Activated T-helper 17 cell treated with anti-CD3 and anti-CD28 coated beads, Interleukin-2, amount 50 U/mL, for 72 hours (primary cell): ENCODE measurements at regions not wholly inside any gene's neighbourhood (a gene's known extent, or its start where the extent isn't known, plus 50 kb on each side); places are given as distances from the start of the nearest gene placed in this dataset.

Experiments
- ATAC-seq: fragments of 150-1000 bp; cut with Tn5 transposase; replicated peaks from 2 replicates; pipeline ENCODE4 v1.10.0; 2021; ENCODE audit warnings: mild to moderate bottlenecking, moderate library complexity
- H3K27ac Mint-ChIP-seq: one replicate; pipeline ENCODE4 v1.8.0; 2022; ENCODE audit warnings: mixed read lengths
- H3K27me3 Mint-ChIP-seq: one replicate; pipeline ENCODE4 v1.8.0; 2022; ENCODE audit warnings: mixed read lengths
- H3K36me3 Mint-ChIP-seq: one replicate; pipeline ENCODE4 v1.8.0; 2022; ENCODE audit warnings: low read depth, mild to moderate bottlenecking, mixed read lengths
- H3K4me1 Mint-ChIP-seq: one replicate; pipeline ENCODE4 v1.8.0; 2022; ENCODE audit warnings: mixed read lengths
- H3K4me3 Mint-ChIP-seq: one replicate; pipeline ENCODE4 v1.8.0; 2022; ENCODE audit warnings: mild to moderate bottlenecking, mixed read lengths
- H3K9me3 Mint-ChIP-seq: one replicate; pipeline ENCODE4 v1.8.0; 2022; ENCODE audit warnings: mixed read lengths

DNA sequence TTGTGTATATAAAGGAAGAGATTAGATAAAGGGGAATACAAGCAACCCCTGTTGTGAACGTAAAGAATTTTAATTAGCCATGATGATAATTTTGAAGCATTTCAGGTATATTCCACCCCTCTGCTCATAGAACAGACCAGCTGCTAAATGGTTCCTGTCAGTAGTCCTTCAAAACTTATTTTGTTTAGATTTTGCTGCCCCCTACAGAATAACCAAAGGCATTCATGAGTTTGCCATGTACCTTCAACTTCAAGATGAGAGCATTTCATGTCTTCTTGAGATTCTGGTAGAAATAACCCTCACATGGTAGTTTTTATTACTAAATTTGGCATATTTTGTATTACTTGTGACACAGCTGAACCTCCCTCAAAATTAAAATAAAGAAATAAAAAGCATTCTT lies 1586.7 kb downstream of the HACE1 start:
- ATAC-seq, result no peak
- Mint-ChIP-seq H3K36me3 (no peaks in the 10 kb centered on the region), H3K9me3 (no peaks in the 10 kb centered on the region), H3K27ac (no peak overlapping the region), H3K27me3 (no peaks in the 10 kb centered on the region), H3K4me3 (no peak overlapping the region), H3K4me1 (no peaks in the 10 kb centered on the region)

DNA sequence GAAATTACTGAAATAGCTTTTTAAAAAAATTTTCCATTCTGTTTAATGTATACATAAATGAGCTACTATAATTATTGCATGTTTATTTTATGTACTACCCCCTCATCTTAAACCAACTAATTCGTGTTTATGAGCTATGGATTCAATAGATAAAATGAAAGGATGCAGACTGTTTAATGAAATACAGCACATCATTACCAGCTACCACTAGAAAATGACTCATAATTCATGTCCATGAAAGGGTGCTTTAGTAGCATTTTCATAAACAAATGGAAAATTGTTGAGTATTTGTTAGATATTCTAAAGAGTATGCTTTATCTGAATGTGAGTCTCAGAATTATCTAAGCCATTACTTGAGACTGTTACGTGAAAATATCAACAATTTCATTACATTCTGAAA lies 1590.1 kb downstream of the HACE1 start:
- H3K9me3 Mint-ChIP-seq, result peaks cover under 1% of the 10 kb centered on the region
- H3K27ac Mint-ChIP-seq, result no peak overlapping the region
- H3K27me3 Mint-ChIP-seq, result no peaks in the 10 kb centered on the region
- H3K4me3 Mint-ChIP-seq, result no peak overlapping the region
- no peaks in the 10 kb centered on the region for H3K36me3 Mint-ChIP-seq
- no peaks in the 10 kb centered on the region for H3K4me1 Mint-ChIP-seq
- no peak for ATAC-seq

DNA sequence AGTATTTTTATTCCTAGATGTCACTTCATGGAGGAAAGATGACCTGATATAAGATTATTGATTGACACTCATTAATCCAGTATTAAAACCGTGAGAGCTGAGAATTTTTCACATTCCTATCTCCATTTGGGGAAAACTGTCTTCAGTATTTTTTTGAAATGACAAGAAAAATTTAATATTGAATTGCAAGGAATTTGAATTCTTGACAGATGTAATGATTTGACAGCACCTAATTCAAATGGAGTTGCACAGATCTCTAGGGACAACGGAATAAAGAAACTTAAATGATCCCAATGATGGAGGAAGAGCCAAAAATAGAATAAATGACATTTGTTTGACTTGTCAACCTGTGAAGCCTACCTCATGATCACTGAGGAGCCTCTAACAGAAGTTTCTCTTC lies 1591.4 kb downstream of the HACE1 start:
- H3K36me3 Mint-ChIP-seq, result no peaks in the 10 kb centered on the region
- no peak for ATAC-seq
- no peaks in the 10 kb centered on the region for H3K4me1 Mint-ChIP-seq

DNA sequence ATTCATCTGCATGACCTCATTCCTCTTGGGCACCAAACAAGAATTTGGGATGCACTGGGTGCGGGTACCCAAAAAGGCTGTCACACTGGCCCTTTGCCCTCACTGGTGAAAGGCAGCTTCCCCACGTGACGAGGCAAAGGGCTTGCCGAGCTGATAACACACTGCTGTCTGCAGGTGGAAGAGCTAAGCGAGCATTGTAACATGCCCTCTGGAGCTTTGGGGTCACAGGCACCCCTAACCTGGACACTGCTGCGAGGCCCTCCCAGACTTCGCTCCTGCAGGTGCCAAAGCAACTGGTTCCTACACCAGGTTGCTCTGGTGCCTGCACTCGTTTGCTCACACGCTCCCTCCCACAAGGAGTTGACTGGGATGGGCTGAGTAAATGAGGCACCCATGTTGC lies 1595.7 kb downstream of the HACE1 start:
- H3K27me3 Mint-ChIP-seq, result no peaks in the 10 kb centered on the region
- no peak overlapping the region for H3K4me3 Mint-ChIP-seq
- peaks cover 5% of the 10 kb centered on the region for H3K9me3 Mint-ChIP-seq
- no peak for ATAC-seq
- no peak overlapping the region for H3K27ac Mint-ChIP-seq
- no peaks in the 10 kb centered on the region for H3K36me3 Mint-ChIP-seq
- H3K4me1 Mint-ChIP-seq, result no peaks in the 10 kb centered on the region

More for the DNA sequence above, 1591.4 kb downstream of the HACE1 start:
- Mint-ChIP-seq H3K4me3 (no peak overlapping the region), H3K27me3 (no peaks in the 10 kb centered on the region), H3K9me3 (peaks cover 5% of the 10 kb centered on the region), H3K27ac (no peak overlapping the region)

DNA sequence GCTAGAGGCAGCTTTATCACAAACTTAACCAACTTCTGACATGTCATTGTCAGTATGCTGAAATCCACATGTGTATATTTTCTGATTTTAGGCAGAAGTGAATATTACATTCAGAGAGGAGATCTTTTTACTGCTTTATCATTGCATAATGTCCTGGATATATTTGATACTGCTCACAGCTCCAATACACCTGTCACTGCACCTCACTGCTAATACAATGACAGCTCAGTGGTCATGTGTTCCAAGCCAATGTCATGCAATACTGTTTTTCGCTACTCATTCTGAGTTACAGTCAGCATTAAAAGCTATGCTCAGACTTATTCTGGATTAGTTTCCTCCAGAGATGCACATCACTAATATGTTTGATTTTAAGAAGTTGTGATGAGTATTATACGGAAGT lies 1604.6 kb downstream of the HACE1 start:
- no peak for ATAC-seq
- H3K27me3 Mint-ChIP-seq, result no peaks in the 10 kb centered on the region
- no peak overlapping the region for H3K4me3 Mint-ChIP-seq
- no peaks in the 10 kb centered on the region for H3K4me1 Mint-ChIP-seq
- H3K9me3 Mint-ChIP-seq, result no peaks in the 10 kb centered on the region
- H3K27ac Mint-ChIP-seq, result no peak overlapping the region
- no peaks in the 10 kb centered on the region for H3K36me3 Mint-ChIP-seq

DNA sequence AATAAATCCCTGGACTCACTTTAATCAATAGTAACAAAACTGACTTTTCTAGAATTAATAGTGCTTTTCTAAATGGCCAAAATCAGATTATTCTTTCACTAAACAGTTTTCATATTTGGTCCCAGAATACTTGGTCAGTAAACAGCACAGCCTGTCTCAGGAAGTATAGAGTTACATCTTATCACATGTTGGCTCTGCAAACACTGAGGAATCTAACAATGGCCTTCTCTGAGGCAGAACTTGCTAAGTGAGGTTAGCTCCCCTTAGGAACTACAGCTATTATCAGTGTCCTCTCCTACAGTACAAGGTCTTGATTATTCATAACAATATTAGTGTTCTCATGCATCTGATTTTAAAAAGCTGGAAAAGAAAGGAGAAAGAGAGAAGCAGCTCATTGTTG lies 1622.8 kb downstream of the HACE1 start:
- Mint-ChIP-seq H3K4me3 (no peak overlapping the region), H3K4me1 (no peaks in the 10 kb centered on the region), H3K9me3 (peaks cover 10% of the 10 kb centered on the region), H3K27ac (no peak overlapping the region), H3K36me3 (no peaks in the 10 kb centered on the region), H3K27me3 (no peaks in the 10 kb centered on the region)
- no peak for ATAC-seq

DNA sequence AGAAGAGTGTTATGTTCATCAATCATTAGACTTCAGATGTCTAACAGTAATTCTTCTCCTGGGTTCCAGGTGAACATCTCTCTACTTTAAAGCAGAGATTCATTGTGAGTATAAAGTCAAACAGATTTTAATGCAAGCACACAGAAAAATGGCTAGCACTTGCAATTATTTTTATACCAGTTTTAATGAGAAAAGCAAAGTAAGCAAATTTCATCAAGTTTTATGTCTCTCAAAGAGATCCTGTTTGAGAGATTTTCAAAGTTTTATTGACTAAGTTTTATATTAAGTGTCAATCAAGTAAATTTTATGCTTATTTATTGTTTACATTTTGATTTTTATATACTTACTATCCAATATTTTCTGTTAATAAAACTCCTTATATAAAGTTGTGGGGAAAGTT lies 1628.5 kb downstream of the HACE1 start:
- no peak overlapping the region for H3K27ac Mint-ChIP-seq
- no peak for ATAC-seq
- no peaks in the 10 kb centered on the region for H3K27me3 Mint-ChIP-seq
- H3K4me1 Mint-ChIP-seq, result no peaks in the 10 kb centered on the region
- no peaks in the 10 kb centered on the region for H3K36me3 Mint-ChIP-seq
- H3K9me3 Mint-ChIP-seq, result no peaks in the 10 kb centered on the region
- no peak overlapping the region for H3K4me3 Mint-ChIP-seq

DNA sequence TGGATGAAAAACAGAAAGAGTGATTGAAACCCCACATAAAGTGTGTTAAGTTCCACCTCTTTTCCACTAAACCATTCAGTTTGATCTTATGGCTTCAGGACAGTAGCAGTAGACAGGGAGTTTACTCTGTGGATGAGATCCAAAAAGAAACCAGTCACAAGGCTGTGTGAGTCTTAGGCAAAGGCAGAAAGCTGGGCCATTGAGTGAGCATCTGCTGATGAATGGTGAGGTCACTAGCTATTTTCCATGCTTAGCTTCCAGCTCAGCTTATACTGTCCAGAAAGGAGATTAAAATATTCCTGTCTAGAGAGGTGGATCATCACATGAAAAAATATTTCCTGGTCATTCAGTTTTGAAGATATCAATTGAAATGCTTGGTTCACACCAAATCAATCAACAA lies 1643.9 kb downstream of the HACE1 start:
- ATAC-seq, result no peak
- no peaks in the 10 kb centered on the region for H3K4me1 Mint-ChIP-seq
- H3K36me3 Mint-ChIP-seq, result no peaks in the 10 kb centered on the region
- H3K4me3 Mint-ChIP-seq, result no peak overlapping the region
- H3K27me3 Mint-ChIP-seq, result no peaks in the 10 kb centered on the region
- no peak overlapping the region for H3K27ac Mint-ChIP-seq
- H3K9me3 Mint-ChIP-seq, result peaks cover 3% of the 10 kb centered on the region

DNA sequence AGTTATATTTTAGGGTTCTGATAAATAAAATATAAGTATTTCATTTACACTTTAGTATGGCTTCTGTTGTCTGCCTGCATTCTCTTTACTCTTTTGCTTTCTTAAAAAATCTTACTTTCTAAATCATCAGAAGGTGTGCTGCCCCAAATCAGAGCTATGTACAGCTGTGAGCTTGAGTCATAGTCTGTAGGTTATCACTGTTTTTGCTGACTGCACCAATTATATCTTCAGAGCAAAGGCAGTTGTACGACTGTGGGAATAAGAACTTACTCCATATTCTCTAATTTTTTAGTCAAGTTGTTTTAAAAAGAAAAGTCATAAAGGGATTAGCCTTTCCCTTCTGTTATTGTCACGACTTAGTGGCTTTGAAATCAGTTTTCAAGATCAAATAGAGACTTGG lies 1649.0 kb downstream of the HACE1 start:
- Mint-ChIP-seq H3K4me1 (no peaks in the 10 kb centered on the region), H3K27ac (no peak overlapping the region), H3K27me3 (no peaks in the 10 kb centered on the region), H3K4me3 (no peak overlapping the region), H3K9me3 (no peaks in the 10 kb centered on the region), H3K36me3 (no peaks in the 10 kb centered on the region)
- ATAC-seq, result no peak

DNA sequence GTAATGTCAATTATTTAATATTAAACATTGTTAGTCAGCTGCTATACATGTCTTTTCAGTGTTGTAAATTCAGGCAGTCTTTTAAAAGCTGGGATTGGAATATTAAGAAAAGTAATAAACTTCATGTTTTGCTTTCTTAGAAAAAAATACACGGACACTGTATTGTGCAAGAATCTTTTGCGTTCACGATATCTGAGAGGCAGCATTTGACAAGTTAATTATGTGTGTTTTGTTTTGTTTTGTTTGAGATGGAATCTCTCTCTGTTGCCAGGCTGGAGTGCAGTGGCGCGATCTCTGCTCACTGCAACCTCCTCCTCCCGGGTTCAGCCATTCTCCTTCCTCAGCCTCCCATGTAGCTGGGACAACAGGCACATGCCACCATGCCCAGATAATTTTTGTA lies 1661.3 kb downstream of the HACE1 start:
- ATAC-seq, result no peak
- peaks cover 10% of the 10 kb centered on the region for H3K9me3 Mint-ChIP-seq
- no peaks in the 10 kb centered on the region for H3K4me1 Mint-ChIP-seq
- no peak overlapping the region for H3K4me3 Mint-ChIP-seq
- no peaks in the 10 kb centered on the region for H3K27me3 Mint-ChIP-seq
- no peaks in the 10 kb centered on the region for H3K36me3 Mint-ChIP-seq
- H3K27ac Mint-ChIP-seq, result no peak overlapping the region

DNA sequence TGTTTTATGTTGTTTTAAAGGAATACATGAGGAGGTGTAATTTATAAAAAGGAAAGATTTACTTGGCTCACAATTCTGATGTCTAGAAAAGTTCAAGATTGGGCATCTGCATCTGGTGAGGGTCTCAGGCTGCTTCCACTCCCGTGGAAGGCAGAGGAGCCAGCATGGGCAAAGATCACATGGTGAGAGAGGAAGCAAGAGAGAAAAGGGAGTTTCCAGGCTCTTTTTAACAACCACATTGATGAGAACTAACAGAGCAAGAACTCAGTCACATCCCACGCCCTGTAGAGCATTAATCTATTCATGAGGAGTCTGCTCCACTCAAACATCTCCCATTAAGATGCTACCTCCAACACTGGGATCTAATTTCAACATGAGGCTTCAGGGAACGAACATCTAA lies 1666.3 kb downstream of the HACE1 start:
- ATAC-seq, result no peak
- Mint-ChIP-seq H3K4me3 (no peak overlapping the region), H3K4me1 (no peaks in the 10 kb centered on the region), H3K27me3 (no peaks in the 10 kb centered on the region), H3K27ac (no peak overlapping the region), H3K36me3 (no peaks in the 10 kb centered on the region), H3K9me3 (peaks cover 9% of the 10 kb centered on the region)

DNA sequence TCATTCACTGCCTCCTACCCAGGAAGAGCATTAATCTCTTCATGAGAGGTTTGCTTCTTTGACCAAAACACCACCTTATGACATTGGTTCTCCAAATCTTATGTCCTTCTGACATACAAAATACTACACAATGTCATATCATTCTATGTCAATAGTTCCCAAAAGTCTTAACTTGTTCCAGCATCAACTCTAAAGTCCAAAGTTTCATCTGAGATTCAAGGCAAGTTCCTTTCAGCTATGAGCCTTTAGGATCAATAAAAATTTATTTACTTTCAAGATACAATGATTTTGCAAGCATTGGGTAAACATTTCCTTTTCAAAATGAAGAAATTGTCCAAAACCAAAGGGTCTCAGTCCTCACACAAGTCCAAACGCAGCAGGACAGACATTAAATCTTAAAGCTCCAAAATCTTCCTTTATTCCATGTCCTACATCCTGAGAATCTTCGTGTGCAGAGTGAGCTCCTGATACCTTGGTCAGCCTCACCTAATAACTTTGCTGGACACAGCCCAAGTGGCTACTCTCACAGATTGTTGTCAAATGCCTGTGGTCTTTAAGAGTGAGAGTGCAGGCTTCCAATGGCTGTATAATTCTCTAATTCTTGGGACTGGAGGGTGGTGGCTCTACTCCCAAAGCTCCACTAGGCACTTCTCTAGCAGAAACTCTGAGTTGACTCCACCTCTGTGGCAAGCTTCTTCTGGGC lies 1668.2 kb downstream of the HACE1 start:
- no peaks in the 10 kb centered on the region for H3K36me3 Mint-ChIP-seq
- ATAC-seq, result no peak
- no peak overlapping the region for H3K27ac Mint-ChIP-seq
- no peaks in the 10 kb centered on the region for H3K27me3 Mint-ChIP-seq
- no peaks in the 10 kb centered on the region for H3K4me1 Mint-ChIP-seq
- no peak overlapping the region for H3K4me3 Mint-ChIP-seq
- peaks cover 9% of the 10 kb centered on the region for H3K9me3 Mint-ChIP-seq

DNA sequence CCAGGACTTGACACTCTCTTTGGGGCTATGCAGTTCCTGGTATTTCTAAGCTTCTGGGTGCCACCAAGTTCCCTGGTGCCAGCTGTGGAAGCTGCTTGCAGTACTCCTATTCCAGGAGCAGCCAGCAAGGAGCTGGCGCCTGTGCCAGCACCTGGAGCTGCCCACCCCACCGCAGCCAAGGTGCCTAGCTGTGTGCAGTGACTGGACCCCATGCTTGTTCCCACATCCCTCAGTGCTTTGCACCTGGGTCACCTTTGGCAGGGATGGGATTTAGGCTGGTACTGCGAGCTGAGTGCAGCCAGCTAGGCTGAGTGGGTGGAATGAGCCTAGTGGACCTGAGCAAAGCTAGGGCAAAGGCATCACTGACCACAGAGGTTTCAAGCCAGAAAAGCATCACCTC lies 1674.9 kb downstream of the HACE1 start:
- no peaks in the 10 kb centered on the region for H3K4me1 Mint-ChIP-seq
- no peak overlapping the region for H3K4me3 Mint-ChIP-seq
- peaks cover 4% of the 10 kb centered on the region for H3K9me3 Mint-ChIP-seq
- H3K36me3 Mint-ChIP-seq, result no peaks in the 10 kb centered on the region
- no peaks in the 10 kb centered on the region for H3K27me3 Mint-ChIP-seq
- no peak overlapping the region for H3K27ac Mint-ChIP-seq
- ATAC-seq, result no peak

DNA sequence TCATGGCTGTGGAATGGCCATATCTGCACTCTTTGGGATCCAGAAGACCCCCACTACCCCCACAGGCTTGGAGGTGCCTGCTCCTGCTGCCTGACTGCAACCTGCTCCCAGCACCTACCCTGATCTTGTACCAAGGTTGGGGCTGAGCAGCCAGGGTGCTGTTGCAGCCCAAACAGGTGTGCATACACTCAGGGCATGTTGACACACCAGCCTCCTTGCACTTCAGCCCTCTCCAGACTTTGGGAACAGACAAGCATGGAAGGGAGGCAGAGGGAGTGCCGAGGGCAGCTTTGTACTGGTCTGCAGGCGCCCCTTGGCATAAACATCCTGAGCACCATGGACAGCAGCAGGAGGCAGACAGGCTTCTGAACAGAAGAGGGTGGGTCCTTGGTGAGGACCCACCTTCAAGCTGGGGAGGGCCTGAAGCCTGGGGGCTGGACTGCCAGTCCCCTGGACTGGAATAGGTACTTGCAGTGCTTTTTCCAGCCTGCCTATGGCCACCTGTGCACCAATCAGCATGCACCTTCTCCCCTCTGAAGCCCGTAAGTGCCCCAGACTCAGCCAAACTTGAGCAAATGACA lies 1675.8 kb downstream of the HACE1 start:
- H3K4me1 Mint-ChIP-seq, result no peaks in the 10 kb centered on the region
- H3K27ac Mint-ChIP-seq, result no peak overlapping the region
- ATAC-seq, result no peak
- H3K27me3 Mint-ChIP-seq, result no peaks in the 10 kb centered on the region
- H3K9me3 Mint-ChIP-seq, result peaks cover 4% of the 10 kb centered on the region
- no peak overlapping the region for H3K4me3 Mint-ChIP-seq
- no peaks in the 10 kb centered on the region for H3K36me3 Mint-ChIP-seq

DNA sequence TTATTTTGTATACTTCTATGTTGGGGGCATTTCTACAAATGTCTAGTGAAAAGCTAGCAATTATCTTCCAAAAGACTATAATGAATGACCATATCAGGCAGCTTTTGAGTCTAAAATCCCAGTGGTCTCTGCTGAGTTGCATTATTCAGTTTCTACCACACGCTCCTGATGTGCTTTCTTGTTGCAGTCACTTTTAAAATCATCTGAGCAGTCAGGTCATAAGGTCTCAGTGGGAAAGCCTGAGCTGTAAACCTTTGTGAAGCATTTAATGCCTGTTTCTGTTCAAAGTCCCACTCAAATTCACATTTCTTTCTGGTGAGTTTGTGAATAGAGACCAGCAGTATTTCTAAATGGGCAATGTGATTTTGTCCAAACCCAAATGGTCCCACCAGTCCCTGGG lies 1681.5 kb downstream of the HACE1 start:
- no peak overlapping the region for H3K4me3 Mint-ChIP-seq
- no peak for ATAC-seq
- H3K4me1 Mint-ChIP-seq, result no peaks in the 10 kb centered on the region
- no peak overlapping the region for H3K27ac Mint-ChIP-seq
- peaks cover 12% of the 10 kb centered on the region for H3K9me3 Mint-ChIP-seq
- no peaks in the 10 kb centered on the region for H3K27me3 Mint-ChIP-seq
- H3K36me3 Mint-ChIP-seq, result no peaks in the 10 kb centered on the region

DNA sequence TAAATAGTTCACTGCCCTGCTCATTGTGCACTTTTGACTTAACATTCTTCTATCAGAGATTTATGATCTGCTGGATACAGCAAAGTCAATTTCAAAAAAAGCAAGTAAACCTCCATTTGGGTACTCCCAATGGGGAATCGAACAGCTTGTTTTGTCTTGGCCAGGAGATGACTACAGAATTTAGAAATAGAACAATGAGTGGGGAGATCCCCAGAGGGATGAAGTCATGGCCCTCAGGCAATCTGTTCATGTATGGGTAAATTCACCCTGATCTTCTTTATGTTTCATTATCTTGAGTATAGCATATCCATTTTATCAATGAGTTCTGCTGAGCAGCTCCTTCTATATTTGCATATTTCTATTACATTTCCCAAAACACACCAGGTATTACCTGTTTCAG lies 1681.9 kb downstream of the HACE1 start:
- peaks cover 9% of the 10 kb centered on the region for H3K9me3 Mint-ChIP-seq
- H3K4me1 Mint-ChIP-seq, result no peaks in the 10 kb centered on the region
- H3K27me3 Mint-ChIP-seq, result no peaks in the 10 kb centered on the region
- H3K36me3 Mint-ChIP-seq, result no peaks in the 10 kb centered on the region
- H3K27ac Mint-ChIP-seq, result no peak overlapping the region
- no peak for ATAC-seq
- H3K4me3 Mint-ChIP-seq, result no peak overlapping the region
